GM20000 (cell line): ENCODE measurements at regions not wholly inside any gene's neighbourhood (a gene's known extent, or its start where the extent isn't known, plus 50 kb on each side); places are given as distances from the start of the nearest gene placed in this dataset.
"Not testable (repeated sequence)": the region's sequence is repeated elsewhere in the genome, so short reads cannot be mapped to it uniquely, and the experiment has no call there.

Source experiments
- DNase-seq: peaks from one replicate; pipeline ENCODE4 v3.0.0; 2012; ENCODE audit warnings: low spot score
- TF ChIP-seq, protein P1 (sequence below): IDR thresholded peaks from 2 replicates; pipeline ENCODE4 v1.5.1; 2012; ENCODE audit warnings: mild to moderate bottlenecking, control low read depth; ENCODE audit errors: extremely low read depth, missing control alignments

GRCh38 chr2:58749041-58749440, 507.9 kb upstream of the FANCL start:
- TF ChIP-seq, protein P1, sequence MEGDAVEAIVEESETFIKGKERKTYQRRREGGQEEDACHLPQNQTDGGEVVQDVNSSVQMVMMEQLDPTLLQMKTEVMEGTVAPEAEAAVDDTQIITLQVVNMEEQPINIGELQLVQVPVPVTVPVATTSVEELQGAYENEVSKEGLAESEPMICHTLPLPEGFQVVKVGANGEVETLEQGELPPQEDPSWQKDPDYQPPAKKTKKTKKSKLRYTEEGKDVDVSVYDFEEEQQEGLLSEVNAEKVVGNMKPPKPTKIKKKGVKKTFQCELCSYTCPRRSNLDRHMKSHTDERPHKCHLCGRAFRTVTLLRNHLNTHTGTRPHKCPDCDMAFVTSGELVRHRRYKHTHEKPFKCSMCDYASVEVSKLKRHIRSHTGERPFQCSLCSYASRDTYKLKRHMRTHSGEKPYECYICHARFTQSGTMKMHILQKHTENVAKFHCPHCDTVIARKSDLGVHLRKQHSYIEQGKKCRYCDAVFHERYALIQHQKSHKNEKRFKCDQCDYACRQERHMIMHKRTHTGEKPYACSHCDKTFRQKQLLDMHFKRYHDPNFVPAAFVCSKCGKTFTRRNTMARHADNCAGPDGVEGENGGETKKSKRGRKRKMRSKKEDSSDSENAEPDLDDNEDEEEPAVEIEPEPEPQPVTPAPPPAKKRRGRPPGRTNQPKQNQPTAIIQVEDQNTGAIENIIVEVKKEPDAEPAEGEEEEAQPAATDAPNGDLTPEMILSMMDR: no peak
- no peak for DNase-seq

DNA sequence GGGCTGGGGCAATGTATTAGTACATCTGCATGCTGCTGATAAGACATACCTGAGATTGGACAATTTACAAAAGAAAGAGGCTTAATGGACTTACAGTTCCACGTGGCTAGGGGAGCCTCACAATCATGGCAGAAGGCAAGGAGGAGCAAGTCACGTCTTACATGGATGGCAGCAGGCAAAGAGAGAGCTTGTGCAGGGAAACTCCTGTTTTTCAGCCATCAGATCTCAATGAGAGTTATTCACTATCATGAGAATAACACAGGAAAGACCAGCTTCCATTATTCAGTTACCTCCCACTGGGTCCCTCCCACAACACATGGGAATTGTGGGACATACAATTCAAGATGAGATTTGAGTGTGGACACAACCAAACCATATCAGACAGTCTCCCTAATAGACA, 504.2 kb upstream of the FANCL start:
- DNase-seq: not testable (repeated sequence)

GRCh38 chr2:58740426-58740825, 499.3 kb upstream of the FANCL start:
- TF ChIP-seq, protein P1: no peak
- no peak for DNase-seq

DNA sequence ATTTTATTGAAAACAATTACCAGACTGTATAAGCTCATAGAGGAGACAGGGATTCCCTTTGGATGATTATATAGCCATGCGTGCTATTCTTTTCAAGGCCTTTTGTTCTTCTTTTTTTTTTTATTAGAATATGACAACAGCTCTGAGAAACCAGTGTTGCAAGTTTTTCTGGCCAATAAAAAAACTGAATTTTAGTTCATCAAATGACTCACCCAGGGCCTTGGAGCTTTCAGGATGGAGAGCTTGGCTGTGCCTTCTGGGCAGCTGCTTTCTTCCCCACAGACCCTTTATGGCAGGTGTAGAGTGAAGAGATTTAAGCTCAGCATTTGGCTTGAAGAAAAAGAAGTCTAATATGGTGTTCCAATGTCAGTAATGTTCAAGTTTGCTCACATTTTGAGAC, 497.9 kb upstream of the FANCL start:
- TF ChIP-seq, protein P1: no peak

GRCh38 chr2:58734365-58734764, 493.2 kb upstream of the FANCL start:
- TF ChIP-seq, protein P1: no peak
- no peak for DNase-seq

More for the DNA sequence above, 497.9 kb upstream of the FANCL start:
- DNase-seq: no peak

DNA sequence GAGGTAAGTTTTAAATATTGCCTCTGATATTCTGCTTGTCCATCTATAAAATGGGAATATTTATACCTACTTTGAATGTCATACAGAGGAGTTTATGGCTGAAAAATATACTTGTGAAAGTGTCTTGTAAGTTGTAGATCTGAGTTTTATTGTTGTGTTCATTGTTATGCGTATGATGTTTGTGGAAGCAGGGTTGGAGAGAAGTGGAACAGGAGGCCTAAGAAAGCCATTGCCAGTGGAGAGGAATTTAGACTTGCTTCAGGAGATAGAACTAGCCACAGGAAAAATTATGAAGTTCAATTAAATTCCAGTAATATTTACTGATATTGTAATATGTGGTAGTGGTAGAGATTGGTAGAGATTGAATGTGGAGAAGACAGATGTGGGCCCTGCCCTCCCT, 491.9 kb upstream of the FANCL start:
- DNase-seq: no peak
- TF ChIP-seq, protein P1: no peak

- TF ChIP-seq, protein P1: no peak
Measured at GRCh38 chr2:58731488-58731869, 490.4 kb upstream of the FANCL start.

GRCh38 chr2:58730764-58731487, 489.8 kb upstream of the FANCL start:
- TF ChIP-seq, protein P1: no peak
- DNase-seq: no peak

More at GRCh38 chr2:58731488-58731869, 490.4 kb upstream of the FANCL start:
- DNase-seq: no peak
